ENCODE measurements at regions not wholly inside any gene's neighbourhood (a gene's known extent, or its start where the extent isn't known, plus 50 kb on each side); places are given as distances from the start of the nearest gene placed in this dataset.

DNA sequence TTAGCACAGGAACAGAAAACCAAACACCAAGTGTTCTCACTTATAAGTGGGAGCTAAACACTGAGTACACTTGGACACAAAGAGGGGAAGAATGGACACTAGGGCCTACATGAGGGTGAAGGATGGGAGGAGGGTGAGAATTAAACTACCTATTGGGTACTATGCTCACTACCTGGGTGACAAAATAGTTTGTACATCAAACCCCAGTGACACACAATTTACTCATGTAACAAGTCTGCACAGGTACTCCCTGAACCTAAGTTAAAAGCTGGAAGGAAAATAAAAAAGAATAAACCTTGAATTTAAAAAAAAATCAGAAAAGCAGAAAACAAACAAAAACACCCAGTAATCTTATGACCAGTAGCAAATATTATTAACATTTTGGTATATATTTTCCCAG, 188.6 kb downstream of the TFAP2B start:
- TF ChIP-seq CTCF (IDR thresholded peaks at IDR 0.05; ENCODE audit: low read length) (no peak), EZH2 (optimal IDR thresholded peaks at IDR 0.05; ENCODE audit: low read depth, low read length) (no peak)
